SJSA1 (cell line): ENCODE measurements at regions not wholly inside any gene's neighbourhood (a gene's known extent, or its start where the extent isn't known, plus 50 kb on each side); places are given as distances from the start of the nearest gene placed in this dataset.
"Not testable (repeated sequence)": the region's sequence is repeated elsewhere in the genome, so short reads cannot be mapped to it uniquely, and the experiment has no call there.

Experiments used
- DNase-seq, 2 experiments: peaks; one replicate each; pipeline ENCODE4 v3.0.0-alpha.2; 2015 to 2020; ENCODE audit warnings: low spot score in 2 of 2, low read depth in 1 of 2
- H3K27ac ChIP-seq: fragments of 250-450 bp; sonication (Bioruptor Pico); 2 replicates; pipeline ENCODE4 v1.5.1; 2020; ENCODE audit warnings: mild to moderate bottlenecking, moderate library complexity
- H3K27me3 ChIP-seq: fragments of 250-450 bp; sonication (Bioruptor Pico); replicated peaks from 2 replicates; pipeline ENCODE4 v1.5.1; 2020; ENCODE audit warnings: mild to moderate bottlenecking, moderate library complexity
- H3K36me3 ChIP-seq: fragments of 250-450 bp; sonication (Bioruptor Pico); 2 replicates; pipeline ENCODE4 v1.5.1; 2020; ENCODE audit warnings: mild to moderate bottlenecking
- H3K4me1 ChIP-seq: fragments of 250-450 bp; sonication (Bioruptor Pico); replicated peaks from 2 replicates; pipeline ENCODE4 v1.6.1; 2021; ENCODE audit warnings: mild to moderate bottlenecking
- H3K4me3 ChIP-seq: fragments of 250-450 bp; sonication (Bioruptor Pico); 2 replicates; pipeline ENCODE4 v1.5.1; 2020; ENCODE audit warnings: mild to moderate bottlenecking
- H3K9me3 ChIP-seq: fragments of 250-450 bp; sonication (Bioruptor Pico); replicated peaks from 2 replicates; pipeline ENCODE4 v1.5.1; 2020; ENCODE audit warnings: mild to moderate bottlenecking

DNA sequence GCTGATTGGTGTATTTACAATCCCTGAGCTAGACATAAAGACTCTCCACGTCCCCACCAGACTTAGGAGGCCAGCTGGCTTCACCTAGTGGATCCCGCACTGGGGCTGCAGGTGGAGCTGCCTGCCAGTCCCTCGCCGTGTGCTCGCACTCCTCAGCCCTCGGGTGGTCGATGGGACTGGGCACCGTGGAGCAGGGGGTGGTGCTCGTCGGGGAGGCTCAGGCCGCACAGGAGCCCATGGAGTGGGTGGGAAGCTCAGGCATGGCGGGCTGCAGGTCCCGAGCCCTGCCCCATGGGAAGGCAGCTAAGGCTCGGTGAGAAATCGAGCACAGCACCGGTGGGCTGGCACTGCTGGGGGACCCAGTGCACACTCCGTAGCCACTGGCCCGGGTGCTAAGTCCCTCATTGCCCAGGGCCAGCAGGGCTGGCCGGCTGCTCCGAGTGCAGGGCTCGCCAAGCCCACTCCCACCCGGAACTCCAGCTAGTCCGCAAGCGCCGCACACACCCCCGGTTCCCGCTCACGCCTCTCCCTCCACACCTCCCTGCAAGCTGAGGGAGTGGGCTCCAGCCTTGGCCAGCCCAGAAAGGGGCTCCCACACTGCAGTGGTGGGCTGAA, 1441.2 kb upstream of the ACVR2A start:
- H3K36me3 ChIP-seq, DNase-seq, H3K4me3 ChIP-seq, H3K4me1 ChIP-seq, H3K27ac ChIP-seq, H3K27me3 ChIP-seq, H3K9me3 ChIP-seq: not testable (repeated sequence)

DNA sequence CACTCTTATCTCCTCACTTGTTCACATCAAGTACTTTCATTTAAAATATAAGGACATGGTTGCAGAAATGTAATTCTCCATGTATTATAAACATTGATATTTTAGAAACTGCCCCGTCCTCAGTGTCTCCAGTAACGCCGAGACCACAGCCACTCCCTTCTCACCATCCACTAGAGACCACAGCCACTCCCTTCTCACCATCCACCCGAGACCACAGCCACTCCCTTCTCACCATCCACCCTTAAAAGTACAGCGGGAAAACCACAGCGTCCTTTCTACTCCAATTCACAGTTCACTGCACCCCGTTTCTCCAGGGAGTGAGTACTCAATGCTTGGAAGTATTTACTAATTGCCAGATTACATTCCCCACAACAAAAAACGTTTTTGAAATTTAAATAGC, 1452.2 kb upstream of the ACVR2A start:
- Histone ChIP-seq H3K36me3 (no peaks in the 10 kb centered on the region), H3K9me3 (no peaks in the 10 kb centered on the region), H3K4me1 (no peaks in the 10 kb centered on the region), H3K27ac (no peak overlapping the region), H3K4me3 (no peak overlapping the region), H3K27me3 (no peaks in the 10 kb centered on the region)
- no peak for DNase-seq

DNA sequence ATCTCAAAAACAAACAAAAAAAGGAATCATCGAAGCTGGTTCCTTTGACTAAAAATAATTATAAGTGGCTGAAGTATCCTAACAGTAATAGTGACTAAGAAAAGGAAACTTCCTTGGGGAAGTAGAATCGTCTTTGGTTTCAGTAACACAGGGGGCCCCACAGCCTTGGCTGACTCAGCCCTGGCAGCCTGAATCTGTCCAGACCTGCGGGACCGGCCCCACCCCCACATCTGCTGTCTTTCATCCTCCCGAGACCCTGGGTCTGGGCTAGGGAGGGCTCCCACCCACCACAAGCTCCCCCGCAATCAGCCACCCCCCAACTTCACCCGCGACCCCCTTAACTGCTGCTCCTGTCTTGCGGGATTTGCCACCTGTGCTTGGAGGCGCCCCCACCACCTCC, 1452.6 kb upstream of the ACVR2A start:
- no peak overlapping the region for H3K4me3 ChIP-seq
- no peaks in the 10 kb centered on the region for H3K36me3 ChIP-seq
- H3K27ac ChIP-seq = no peak overlapping the region
- H3K4me1 ChIP-seq = no peaks in the 10 kb centered on the region
- no peaks in the 10 kb centered on the region for H3K9me3 ChIP-seq
- H3K27me3 ChIP-seq = no peaks in the 10 kb centered on the region
- no peak for DNase-seq

DNA sequence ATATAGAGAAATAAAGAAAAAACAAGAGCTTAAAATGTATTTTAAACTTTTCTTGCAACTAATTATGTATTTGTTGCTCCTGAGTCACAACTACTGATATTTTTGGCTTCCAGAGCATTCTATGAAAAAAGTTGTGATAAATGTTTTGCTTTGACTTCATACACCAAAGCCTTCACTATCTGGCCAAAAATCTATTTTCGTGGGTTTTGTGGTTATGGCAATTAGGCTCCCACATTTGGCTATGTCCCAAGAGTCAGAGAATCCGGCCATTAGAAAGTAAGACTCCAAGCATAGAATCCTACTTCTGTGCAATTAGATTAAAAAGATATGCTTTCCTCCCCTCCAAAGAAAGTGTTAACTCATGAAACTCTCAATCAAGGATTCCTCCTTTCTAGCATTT, 1456.1 kb upstream of the ACVR2A start:
- H3K36me3 ChIP-seq = no peaks in the 10 kb centered on the region
- no peak for DNase-seq

DNA sequence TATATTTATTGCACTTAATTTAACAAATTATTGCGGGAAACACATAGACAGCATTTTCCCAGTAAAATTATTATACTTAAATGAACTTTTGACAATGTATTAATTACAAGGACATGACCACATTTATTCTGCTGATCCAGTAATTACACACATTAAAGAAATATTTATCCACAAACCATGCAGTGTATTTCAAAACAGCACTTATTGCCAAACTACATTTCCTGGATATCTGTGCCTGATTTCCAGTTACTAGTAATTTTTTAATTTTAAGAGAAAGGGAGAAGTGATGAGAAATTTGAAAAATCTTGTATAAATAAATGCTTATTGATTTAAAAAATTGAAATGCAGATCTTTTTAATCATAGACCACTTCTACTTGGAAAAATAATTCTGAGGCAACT, 1458.7 kb upstream of the ACVR2A start:
- no peaks in the 10 kb centered on the region for H3K36me3 ChIP-seq
- H3K4me1 ChIP-seq = no peaks in the 10 kb centered on the region
- H3K27me3 ChIP-seq = no peaks in the 10 kb centered on the region
- no peak overlapping the region for H3K4me3 ChIP-seq
- no peak overlapping the region for H3K27ac ChIP-seq
- DNase-seq = no peak
- no peaks in the 10 kb centered on the region for H3K9me3 ChIP-seq

More for the DNA sequence above, 1456.1 kb upstream of the ACVR2A start:
- Histone ChIP-seq H3K27me3 (no peaks in the 10 kb centered on the region), H3K4me3 (no peak overlapping the region), H3K27ac (no peak overlapping the region), H3K9me3 (no peaks in the 10 kb centered on the region), H3K4me1 (no peaks in the 10 kb centered on the region)

DNA sequence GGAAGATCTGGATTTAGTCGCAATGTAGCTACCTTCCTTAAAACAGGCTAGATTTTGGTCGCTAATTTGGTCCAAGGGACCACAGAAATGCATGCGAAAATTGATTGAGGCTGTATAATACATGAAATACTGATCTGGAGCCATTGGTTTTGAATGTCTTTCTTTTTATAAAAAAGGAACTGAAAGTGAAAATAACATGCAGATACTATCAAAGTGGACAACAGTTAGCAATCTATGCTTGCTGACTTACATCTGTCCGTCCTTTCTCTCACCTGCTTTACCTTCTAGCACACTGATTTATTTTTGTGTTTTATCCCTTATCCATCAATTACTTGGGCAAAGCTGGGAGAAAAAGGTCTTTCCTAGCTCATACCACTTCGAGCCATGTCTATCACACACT, 1459.8 kb upstream of the ACVR2A start:
- no peak overlapping the region for H3K27ac ChIP-seq
- no peak overlapping the region for H3K4me3 ChIP-seq
- no peaks in the 10 kb centered on the region for H3K9me3 ChIP-seq
- DNase-seq = no peak
- H3K4me1 ChIP-seq = no peaks in the 10 kb centered on the region
- no peaks in the 10 kb centered on the region for H3K27me3 ChIP-seq
- no peaks in the 10 kb centered on the region for H3K36me3 ChIP-seq

DNA sequence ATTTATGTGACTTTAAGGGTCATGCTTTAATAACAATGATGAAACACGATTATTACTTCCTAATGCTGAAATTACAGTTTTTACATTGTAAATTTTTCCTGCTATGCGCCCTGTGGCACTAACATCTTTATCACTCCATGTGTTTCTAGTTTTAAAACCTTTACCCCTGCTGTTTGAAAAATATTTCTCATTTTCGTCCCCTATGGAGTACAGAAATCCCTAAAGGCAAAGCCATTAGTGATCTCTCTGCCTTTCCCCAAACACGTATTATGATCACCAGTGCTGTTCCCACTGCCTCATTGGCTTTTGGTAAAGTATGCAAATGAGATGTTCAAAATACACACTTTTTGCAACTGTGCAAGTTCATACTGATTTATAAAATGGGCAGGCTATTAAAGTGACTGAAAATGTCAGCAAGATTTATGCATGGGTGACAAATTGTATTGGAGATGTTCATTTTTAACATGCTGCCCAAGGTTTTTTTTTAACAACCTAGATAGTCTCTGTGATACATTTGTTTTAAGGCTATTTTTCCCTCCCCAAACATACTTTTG, 1468.2 kb upstream of the ACVR2A start:
- DNase-seq = no peak
- Histone ChIP-seq H3K9me3 (no peaks in the 10 kb centered on the region), H3K4me1 (no peaks in the 10 kb centered on the region), H3K4me3 (no peak overlapping the region), H3K27me3 (no peaks in the 10 kb centered on the region), H3K36me3 (no peaks in the 10 kb centered on the region), H3K27ac (no peak overlapping the region)

DNA sequence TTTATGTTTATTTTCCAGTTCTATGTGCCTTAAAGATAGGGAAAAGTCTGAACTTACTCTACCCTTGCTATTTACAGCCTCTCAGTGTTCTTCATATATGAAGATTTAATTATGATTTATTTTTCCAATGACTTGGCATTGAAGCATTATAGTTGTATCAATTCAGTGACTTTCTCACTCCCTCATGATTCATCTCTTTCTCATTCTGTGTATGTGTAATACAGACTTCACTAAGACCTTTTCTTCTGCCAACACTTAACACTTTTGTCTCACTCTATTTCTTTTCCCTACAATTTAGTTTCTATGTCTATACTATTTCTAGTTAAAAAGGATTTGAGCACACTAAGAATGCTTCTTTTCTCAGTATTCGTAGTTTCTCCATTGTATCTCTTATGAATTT, 1470.3 kb upstream of the ACVR2A start:
- Histone ChIP-seq H3K27me3 (no peaks in the 10 kb centered on the region), H3K27ac (no peak overlapping the region), H3K9me3 (no peaks in the 10 kb centered on the region), H3K4me1 (no peaks in the 10 kb centered on the region), H3K4me3 (no peak overlapping the region), H3K36me3 (no peaks in the 10 kb centered on the region)
- DNase-seq = no peak

DNA sequence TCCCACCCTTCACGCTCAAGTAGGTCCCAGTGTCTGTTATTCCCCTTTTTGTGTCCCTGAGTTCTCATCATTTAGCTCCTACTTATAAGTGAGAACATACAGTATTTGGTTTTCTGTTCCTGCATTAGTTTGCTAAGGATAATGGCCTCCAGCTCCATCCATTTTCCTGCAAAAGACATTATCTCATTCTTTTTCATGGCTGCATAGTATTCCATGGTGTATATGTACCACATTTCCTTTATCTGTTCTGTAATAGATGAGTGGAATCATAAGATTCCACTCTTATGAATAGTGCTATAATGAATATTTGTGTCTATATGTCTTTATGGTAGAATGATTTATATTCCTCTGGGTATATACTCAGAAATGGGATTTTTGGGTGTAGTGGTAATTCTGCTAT, 1473.5 kb upstream of the ACVR2A start:
- not testable (repeated sequence) for H3K9me3 ChIP-seq

DNA sequence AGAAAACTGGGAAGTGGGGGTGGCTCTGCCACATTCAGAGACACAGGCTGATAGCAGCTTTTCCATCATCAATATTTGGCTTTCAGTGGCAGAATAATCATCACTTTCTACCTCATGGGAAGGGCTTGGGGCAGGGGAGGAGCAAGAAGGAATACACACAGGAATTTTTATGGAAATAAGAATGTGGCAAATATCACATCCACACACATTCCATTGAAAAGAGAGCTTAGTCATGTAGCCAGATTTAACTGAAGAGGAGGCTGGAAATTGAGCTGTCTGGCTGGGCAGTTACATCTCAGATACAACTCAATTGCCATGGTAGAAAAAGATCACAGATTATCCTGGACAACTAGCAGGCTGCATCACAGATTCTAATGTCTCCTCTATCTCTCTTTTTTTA, 1474.0 kb upstream of the ACVR2A start:
- Histone ChIP-seq H3K4me1 (no peaks in the 10 kb centered on the region), H3K27me3 (no peaks in the 10 kb centered on the region), H3K27ac (no peak overlapping the region), H3K4me3 (no peak overlapping the region), H3K9me3 (no peaks in the 10 kb centered on the region), H3K36me3 (no peaks in the 10 kb centered on the region)
- no peak for DNase-seq

More for the DNA sequence above, 1473.5 kb upstream of the ACVR2A start:
- not testable (repeated sequence) for H3K27me3 ChIP-seq, H3K4me3 ChIP-seq, H3K27ac ChIP-seq, H3K4me1 ChIP-seq, DNase-seq, H3K36me3 ChIP-seq

DNA sequence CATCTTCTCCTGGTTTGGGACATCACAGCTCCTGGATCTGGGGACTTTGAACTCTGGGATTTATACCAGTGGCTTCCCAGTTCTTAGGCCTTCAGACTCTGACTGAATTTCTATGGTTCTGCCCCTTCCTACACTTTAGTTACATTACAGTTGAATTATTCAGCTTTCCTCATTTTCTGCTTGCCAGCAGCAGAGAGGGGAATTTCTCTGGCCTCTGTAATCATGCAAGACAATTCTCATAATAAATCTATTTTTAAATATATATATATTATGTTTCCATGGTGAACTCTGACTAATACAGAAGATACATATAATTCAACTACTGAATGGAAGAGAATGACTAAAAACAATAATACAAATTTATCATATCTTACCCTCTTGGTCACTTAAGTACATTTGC, 1478.6 kb upstream of the ACVR2A start:
- H3K27ac ChIP-seq = no peak overlapping the region
- no peaks in the 10 kb centered on the region for H3K36me3 ChIP-seq

DNA sequence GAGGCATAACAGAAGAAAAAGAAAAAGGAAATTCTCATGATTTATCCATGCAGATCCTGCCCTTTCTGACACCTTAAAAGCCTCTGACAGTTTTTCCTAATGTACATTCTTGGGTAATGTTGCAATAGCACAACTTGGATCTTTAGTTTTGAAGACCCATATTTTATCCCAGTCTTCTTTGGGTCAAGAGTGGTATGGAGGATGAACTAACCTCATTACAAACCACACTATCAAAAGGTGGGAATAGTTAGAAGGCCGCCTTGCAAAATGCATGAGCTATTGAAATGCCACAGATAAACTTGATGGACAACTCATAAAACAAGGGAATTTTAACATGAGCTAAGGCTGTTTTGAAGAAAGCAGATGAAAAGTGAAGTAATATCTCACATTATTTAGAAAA, 1479.8 kb upstream of the ACVR2A start:
- no peak for DNase-seq
- no peaks in the 10 kb centered on the region for H3K27me3 ChIP-seq
- H3K36me3 ChIP-seq = no peaks in the 10 kb centered on the region
- H3K9me3 ChIP-seq = no peaks in the 10 kb centered on the region
- H3K4me1 ChIP-seq = no peaks in the 10 kb centered on the region
- no peak overlapping the region for H3K27ac ChIP-seq
- no peak overlapping the region for H3K4me3 ChIP-seq

More for the DNA sequence above, 1478.6 kb upstream of the ACVR2A start:
- no peak for DNase-seq
- Histone ChIP-seq H3K4me3 (no peak overlapping the region), H3K9me3 (no peaks in the 10 kb centered on the region), H3K4me1 (no peaks in the 10 kb centered on the region), H3K27me3 (no peaks in the 10 kb centered on the region)

DNA sequence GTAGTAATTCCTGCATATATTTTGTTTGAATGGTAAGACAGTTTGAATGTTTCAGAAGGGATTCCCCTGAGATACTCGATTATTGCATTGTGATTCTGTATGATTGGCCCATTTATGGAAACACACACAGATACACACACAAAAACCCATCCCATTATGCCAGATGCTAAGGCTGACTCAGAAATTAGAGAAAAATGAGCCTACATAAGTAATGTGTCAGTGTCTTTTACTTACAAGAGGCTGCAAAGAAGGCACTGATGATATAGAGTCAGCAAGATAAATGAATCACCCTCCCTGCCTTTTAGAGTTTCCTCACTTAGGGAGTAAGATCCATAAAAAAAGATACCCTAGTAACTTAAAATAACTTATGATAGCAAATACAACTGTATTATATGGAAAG, 1481.1 kb upstream of the ACVR2A start:
- H3K27ac ChIP-seq = no peak overlapping the region
- DNase-seq = no peak
- no peaks in the 10 kb centered on the region for H3K27me3 ChIP-seq
- H3K36me3 ChIP-seq = no peaks in the 10 kb centered on the region
- no peaks in the 10 kb centered on the region for H3K4me1 ChIP-seq
- H3K9me3 ChIP-seq = no peaks in the 10 kb centered on the region
- no peak overlapping the region for H3K4me3 ChIP-seq

DNA sequence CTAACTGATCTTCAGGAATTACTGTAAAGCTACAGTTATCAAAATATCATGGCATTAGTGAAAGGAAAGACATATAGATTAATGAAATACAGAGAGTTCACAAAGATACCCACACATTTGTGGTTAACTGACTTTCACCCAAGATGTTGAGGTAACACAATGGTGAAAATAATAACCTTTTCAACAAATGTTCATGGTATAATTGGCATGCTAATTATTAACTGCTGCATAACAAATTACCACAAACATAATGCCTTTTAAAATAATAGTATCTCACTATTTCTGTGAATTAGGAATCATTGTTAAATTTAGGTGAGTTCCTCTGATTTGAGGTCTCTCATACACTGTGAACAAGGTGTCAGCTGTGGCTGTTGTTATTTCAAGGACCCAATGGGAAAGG, 1493.1 kb upstream of the ACVR2A start:
- DNase-seq = no peak
- H3K27me3 ChIP-seq = no peaks in the 10 kb centered on the region
- no peaks in the 10 kb centered on the region for H3K9me3 ChIP-seq
- no peaks in the 10 kb centered on the region for H3K4me1 ChIP-seq
- H3K36me3 ChIP-seq = no peaks in the 10 kb centered on the region
- H3K4me3 ChIP-seq = no peak overlapping the region
- no peak overlapping the region for H3K27ac ChIP-seq

DNA sequence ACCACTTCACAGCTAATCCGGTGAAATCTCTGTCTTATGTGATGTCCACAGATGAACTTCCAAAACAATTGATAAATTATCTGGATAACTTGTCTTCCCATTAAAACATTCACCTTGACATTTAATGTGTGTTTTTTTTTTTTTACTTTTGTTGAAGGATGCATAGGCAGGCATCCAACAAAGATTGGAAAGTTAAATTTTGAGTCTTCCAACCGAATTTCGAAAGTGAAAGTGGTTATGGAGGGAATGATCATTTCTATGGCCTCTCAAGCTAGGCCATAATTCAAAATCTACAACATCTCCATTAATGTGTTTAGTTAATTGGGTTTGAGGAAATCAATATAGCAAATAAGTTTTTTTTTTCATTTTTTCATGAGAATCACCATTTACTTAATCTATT, 1495.5 kb upstream of the ACVR2A start:
- Histone ChIP-seq H3K4me3 (no peak overlapping the region), H3K36me3 (no peaks in the 10 kb centered on the region), H3K27me3 (no peaks in the 10 kb centered on the region), H3K27ac (no peak overlapping the region), H3K4me1 (no peaks in the 10 kb centered on the region), H3K9me3 (no peaks in the 10 kb centered on the region)
- no peak for DNase-seq
